GM23338 (cell line): ENCODE measurements at regions not wholly inside any gene's neighbourhood (a gene's known extent, or its start where the extent isn't known, plus 50 kb on each side); places are given as distances from the start of the nearest gene placed in this dataset. TPM values are rescaled to one million over a fixed set of nuclear protein-coding genes. Genes with fewer than 3 reads are reported as not detected.

Source experiments
- ZNF114 ChIP-seq: fragments of 250-450 bp; sonication (Bioruptor Pico); IDR thresholded peaks from 2 replicates; pipeline ENCODE4 v1.5.0; 2020; ENCODE audit warnings: mild to moderate bottlenecking, moderate library complexity
- ZNF462 ChIP-seq: fragments of 250-450 bp; sonication (Bioruptor Pico); IDR thresholded peaks from 2 replicates; pipeline ENCODE4 v1.5.0; 2020; ENCODE audit warnings: mild to moderate bottlenecking, moderate library complexity
- microRNA counts: library from miRNA; unstranded; fragments of <30 nt; microRNA quantifications from one replicate; lab custom pipeline; 2017
- microRNA-seq: library from miRNA; unstranded; fragments of <30 nt; microRNA quantifications from one replicate; pipeline ENCODE4, GENCODE V29; 2017
- small RNA-seq: library from RNA; depleted of rRNA; stranded (forward); fragments of <200 nt; gene quantifications from one replicate; pipeline ENCODE3, GENCODE V24; 2014; ENCODE audit warnings: low replicate concordance

- TF ChIP-seq ZNF462 (CRISPR knock-in tag) (no peak), ZNF114 (CRISPR knock-in tag) (no peak)
Observed at GRCh38 chrX:95156566-95156965, 1482.6 kb downstream of the FAM133A start (continued).

MicroRNAs in the stretch of these regions (microRNA counts, 767-probe panel; counts per million panel counts)
- not detected for microRNA hsa-miR-548m (lab: Ali Mortazavi, UCI)

Small RNA genes lying in the stretch of these regions (microRNA-seq; reads per million reads assigned to microRNA genes)
- 0.89 reads per million for gene MIR548M

Small RNA genes lying in the stretch of these regions (small RNA-seq; reads per million reads assigned to genes)
- not detected for gene MIR548M
